SK-N-MC (cell line): ENCODE measurements at regions not wholly inside any gene's neighbourhood (a gene's known extent, or its start where the extent isn't known, plus 50 kb on each side); places are given as distances from the start of the nearest gene placed in this dataset.

Experiments
- EZH2 ChIP-seq: fragments of 200-600 bp; sonication (generic); IDR thresholded peaks from one replicate; pipeline ENCODE4 v1.6.1; 2017; ENCODE audit warnings: antibody characterized with exemption
- FOXP2 ChIP-seq: optimal IDR thresholded peaks from 2 replicates; pipeline ENCODE3; 2011; ENCODE audit warnings: mild to moderate bottlenecking, moderate library complexity; ENCODE audit not compliant: insufficient read depth; ENCODE audit errors: extremely low read length, control extremely low read depth
- POLR2AphosphoS5 ChIP-seq: IDR thresholded peaks from 2 replicates; pipeline ENCODE4 v1.6.1; 2012; ENCODE audit warnings: mild to moderate bottlenecking, low read depth, low read length, borderline replicate concordance

GRCh38 chr10:42304341-42304740 lies 334.0 kb downstream of the ZNF33B start:
- TF ChIP-seq POLR2AphosphoS5 (no peak), EZH2 (no peak), FOXP2 (no peak)
